ENCODE measurements at regions not wholly inside any gene's neighbourhood (a gene's known extent, or its start where the extent isn't known, plus 50 kb on each side); places are given as distances from the start of the nearest gene placed in this dataset.
"Not testable (repeated sequence)": the region's sequence is repeated elsewhere in the genome, so short reads cannot be mapped to it uniquely, and the experiment has no call there.

DNA sequence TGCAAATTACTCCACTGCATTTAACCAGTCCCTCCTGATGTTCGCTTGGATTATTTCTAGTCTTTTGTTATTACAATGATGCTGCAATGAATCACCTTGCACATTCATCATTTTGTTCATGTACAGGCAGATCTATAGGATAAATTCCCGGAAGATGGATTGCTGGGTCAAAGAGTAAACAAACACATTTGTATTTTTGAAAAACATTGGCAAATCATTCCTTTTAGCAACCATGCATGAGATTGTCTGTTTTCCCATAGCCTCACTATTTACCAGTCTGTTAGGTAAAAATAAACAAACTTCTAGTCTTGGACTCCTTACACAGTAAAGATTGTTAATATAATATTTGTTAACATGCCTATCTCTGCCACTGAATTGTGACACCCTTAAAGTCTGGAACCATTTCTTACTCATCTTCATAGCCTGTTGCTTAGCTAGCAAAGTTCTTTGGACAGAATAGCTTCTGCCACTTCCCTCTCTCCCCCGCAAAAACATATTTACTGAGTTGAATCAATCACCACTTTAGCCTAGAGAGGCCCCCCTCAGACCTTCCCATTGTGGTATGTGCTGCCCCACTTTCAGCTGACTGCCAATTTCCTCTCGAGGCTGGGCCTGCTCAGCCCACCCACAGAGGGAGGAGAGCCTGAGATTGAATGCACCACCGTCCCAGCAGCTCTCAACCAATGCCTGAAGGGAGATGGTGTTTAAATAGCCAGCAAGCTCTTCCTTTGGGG, 108.4 kb upstream of the ATXN3L start:
- intact Hi-C loops (cut with micrococcal nuclease): no loop called here

GRCh38 chrX:13427441-13428052, 107.7 kb upstream of the ATXN3L start:
- intact Hi-C loops (cut with micrococcal nuclease): no loop called here

DNA sequence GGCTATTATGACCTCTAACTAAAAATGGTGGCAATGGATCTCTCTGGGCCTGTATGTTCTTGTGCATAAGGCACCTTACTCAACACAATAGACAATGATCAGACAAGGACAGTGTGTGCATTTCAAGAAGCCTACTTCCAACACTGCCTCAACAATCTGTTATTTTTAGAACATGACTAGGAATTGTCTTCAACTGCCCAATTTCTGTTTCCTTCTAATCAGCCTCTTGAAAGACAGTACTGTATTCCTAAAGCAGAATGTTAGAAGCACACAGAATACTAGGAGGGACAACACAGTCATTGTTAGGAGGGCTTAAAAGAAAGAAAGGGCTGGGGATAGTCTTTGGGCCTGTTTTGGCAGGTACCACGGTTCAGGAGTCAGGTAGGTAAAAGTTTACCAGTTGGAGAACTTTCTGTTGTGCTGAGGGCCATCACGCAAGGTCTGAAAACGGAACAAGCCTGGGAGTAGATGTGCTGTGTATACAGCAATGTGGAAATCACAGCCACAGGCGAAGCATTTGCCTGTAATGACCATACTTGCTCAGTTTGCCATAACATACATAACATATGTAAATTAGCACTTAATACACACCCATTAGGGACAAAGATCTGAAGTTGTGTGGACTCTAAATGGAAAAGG, 100.8 kb upstream of the ATXN3L start:
- intact Hi-C loops (cut with micrococcal nuclease): no loop called here

- intact Hi-C loops (cut with micrococcal nuclease): no loop called here
Measured at GRCh38 chrX:13419918-13420317, 100.1 kb upstream of the ATXN3L start.

DNA sequence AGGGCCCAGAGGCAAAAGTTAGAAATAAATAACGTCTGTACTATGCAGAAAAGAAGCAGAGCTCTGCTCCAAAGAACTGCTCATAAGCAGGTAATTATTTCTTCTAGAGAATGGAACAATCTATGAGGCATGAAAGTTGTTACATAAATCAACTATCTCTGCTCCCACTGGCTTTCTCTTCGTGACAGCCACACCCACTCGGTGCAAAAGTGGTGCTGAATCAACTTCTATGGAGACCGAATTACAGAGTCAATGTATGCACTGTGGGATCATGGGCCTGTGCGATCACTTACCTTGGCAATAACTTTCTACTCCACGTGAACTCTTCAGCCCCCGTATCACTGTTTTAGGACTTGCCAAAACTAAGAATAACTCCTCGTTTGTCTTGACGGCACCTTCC, 99.4 kb upstream of the ATXN3L start:
- intact Hi-C loops (cut with micrococcal nuclease): no loop called here

- intact Hi-C loops (cut with micrococcal nuclease): no loop called here
Measured at GRCh38 chrX:13418126-13419097, 98.6 kb upstream of the ATXN3L start.

DNA sequence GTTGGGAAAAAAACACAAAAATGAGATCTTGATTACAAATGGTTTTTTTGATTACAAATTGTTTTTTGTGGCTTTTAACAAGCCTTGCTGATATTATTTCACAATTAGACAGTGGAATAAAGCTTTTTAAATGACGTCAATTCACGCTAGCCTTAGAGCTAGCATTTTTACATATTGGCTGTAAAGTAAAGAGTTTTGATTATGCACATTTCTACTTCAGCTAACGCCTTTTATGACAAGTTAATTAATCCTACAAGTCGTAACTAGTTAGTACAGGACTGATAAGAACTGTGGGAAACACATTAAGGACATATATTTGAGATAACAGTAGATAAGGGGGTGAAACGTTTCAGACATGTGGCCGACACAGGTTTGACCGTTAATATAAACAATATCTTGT, 95.7 kb upstream of the ATXN3L start:
- intact Hi-C loops (cut with micrococcal nuclease): no loop called here

DNA sequence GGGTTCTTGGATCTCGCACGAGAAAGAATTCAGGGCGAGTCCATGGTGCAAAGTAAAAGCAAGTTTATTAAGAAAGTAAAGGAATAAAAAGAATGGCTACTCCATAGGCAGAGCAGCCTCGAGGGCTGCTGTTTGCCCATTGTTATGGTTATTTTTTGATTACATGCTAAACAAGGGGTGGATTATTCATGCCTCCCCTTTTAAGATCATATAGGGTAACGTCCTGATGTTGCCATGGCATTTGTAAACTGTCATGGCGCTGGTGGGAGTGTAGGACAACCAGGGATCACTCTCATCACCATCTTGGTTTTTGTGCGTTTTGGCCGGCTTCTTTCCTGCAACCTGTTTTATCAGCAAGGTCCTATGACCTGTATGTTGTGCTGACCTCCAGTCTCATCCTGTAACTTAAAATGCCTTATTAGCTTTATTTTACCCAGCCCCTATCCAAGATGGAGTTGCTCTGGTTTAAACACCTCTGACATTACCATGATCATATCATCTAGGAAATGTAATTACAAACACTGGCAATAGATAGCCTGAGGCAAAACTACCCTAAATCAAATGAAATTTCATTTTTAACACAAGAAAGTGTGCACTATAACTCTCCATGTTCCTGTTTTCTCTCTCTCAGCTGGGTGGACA, 94.3 kb upstream of the ATXN3L start:
- intact Hi-C loops (cut with micrococcal nuclease): no loop called here

DNA sequence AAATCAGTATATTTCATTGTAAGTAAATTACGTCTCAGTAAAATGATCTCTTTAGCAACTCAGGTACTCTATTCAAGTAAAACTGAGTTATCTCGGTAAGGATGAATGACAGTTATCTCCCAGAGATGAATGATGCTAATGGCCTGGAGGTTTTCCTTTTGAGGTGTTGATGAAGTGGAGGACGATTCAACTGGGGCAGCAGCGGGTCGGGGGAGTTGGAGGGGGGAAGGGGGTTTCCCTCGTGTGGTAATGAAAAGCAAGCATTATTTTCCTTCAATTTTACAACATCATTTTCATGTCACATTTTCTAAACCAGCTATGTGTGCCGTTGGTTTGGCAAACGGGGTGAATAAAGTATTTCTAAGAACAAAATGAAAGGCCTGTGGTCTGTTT, 92.4 kb upstream of the ATXN3L start:
- intact Hi-C loops (cut with micrococcal nuclease): no loop called here

- intact Hi-C loops (cut with micrococcal nuclease): no loop called here
Measured at GRCh38 chrX:13411496-13412207, 91.8 kb upstream of the ATXN3L start.

DNA sequence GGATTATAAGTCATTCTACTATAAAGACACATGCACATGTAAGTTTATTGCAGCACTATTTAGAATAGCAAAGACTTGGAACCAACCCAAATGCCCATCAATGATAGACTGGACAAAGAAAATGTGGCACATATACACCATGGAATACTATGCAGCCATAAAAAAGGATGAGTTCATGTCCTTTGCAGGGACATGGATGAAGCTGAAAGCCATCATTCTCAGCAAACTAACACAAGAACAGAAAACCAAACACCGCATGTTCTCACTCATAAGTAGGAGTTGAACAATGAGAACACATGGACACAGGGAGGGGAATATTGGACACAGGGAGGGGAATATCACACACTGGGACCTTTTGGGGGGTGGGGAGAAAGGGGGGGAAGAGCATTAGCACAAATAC, 88.7 kb upstream of the ATXN3L start:
- intact Hi-C loops (cut with micrococcal nuclease): not testable (repeated sequence)

GRCh38 chrX:13404777-13405176, 84.9 kb upstream of the ATXN3L start:
- intact Hi-C loops (cut with micrococcal nuclease): not testable (repeated sequence)

DNA sequence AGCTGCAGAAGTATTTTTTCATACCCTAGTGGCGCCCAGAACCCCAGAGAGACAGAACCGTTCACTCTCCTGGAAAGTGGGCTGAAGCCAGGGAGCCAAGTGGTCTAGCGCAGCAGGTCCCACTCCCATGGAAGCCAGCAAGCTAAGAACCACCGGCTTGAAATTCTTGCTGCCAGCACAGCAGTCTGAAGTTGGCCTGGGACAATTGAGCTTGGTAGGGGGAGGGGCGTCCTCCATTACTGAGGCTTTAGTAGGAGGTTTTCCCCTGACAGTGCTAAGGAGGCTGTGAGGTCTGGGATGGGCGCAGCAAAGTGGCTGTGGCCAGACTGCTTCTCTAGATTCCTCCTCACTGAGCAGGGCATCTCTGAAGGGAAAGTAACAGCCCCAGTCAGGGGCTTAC, 84.5 kb upstream of the ATXN3L start:
- intact Hi-C loops (cut with micrococcal nuclease): no loop called here

GRCh38 chrX:13401724-13402123, 81.9 kb upstream of the ATXN3L start:
- intact Hi-C loops (cut with micrococcal nuclease): no loop called here

GRCh38 chrX:13398839-13399238, 79.0 kb upstream of the ATXN3L start:
- intact Hi-C loops (cut with micrococcal nuclease): no loop called here

DNA sequence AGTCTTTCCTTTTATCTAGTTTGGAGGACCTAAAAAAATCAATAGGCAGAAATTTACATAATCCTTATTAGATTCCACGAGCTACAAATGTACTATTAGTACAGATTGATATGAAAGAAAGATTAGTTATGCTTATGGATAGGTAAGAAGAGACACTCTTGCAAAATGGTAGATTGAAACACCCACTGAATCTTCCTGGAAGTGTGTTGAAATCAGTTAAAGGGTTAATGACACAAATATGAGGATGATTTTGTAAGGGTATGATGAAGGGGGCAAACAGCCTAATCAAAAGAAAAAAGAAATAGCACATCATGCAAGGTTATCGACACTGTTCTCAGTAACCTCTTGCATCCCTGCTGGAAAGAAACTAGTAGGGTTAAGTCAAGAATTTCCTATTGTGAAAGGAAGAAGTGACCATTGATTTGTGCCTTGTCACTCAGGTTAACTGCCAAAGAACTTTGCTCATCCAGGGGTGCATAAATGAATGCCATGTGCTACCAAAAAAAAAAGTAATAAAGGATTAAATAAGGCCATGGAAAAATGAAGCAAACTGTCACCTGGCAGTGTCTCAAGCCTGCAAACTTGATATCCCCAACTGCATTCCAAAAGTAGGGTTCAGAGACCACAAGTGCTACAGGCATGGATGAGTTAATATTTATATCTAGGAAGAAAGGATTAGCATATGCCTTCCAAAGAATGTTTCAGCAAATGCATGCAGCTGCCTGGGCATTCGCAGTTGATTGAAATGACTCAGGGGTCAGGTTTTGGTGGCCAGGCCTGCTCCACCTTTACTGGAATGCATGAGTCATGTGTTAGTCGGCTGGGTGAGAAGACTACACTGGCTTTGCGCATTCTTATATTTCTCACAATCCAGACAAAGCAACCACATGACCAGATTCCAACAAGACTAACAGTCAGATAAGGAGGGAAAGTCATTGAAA, 78.3 kb upstream of the ATXN3L start:
- intact Hi-C loops (cut with micrococcal nuclease): no loop called here

DNA sequence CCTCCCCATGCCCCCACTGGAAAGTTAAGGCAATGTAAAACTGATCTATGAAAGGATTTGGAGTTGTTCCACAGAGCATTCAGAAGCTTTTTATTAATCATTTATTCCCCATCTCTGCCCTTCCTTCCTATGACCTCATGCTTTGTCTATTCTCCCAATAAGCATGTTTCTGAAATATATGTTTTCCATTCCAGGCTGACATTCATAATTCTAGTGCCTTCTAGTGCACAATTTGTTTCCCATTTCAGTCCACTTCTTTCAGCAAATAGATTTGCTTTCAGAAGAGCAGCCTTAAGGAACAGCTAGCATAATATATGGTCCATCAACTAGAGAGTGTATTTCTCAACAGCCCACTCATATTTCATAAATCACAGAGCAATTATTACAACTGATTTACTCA, 77.1 kb upstream of the ATXN3L start:
- intact Hi-C loops (cut with micrococcal nuclease): no loop called here

DNA sequence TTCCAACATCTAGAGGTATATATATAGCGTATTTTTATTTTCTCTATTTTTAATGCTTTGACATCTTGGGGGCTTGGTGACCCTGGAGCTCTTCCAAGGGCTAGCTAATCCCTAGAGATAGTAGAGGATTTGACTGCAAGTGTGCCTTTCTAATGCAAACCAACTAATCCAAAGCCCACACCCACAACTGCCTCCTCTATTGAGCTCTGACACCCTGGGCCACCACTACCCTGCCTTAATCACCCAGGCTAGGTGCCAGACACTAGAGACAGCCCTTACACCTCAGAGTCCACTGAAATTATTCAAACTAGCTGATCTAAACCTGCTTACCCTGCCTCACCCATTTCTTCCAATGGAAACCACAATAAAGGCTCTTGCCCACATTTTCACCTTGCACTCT, 69.6 kb upstream of the ATXN3L start:
- intact Hi-C loops (cut with micrococcal nuclease): no loop called here

Measured in T-helper 1 cell treated with Interleukin-12 subunit alpha and Interleukin-12 subunit beta and Interleukin-4 antibody, amounts not matched to agents 30 ng/mL and 1 ng/mL, for 36 hours (primary cell).